Nephron progenitor cell (in vitro differentiated cells): ENCODE measurements at regions not wholly inside any gene's neighbourhood (a gene's known extent, or its start where the extent isn't known, plus 50 kb on each side); places are given as distances from the start of the nearest gene placed in this dataset.

Experiments used
- DNase-seq: peaks from one replicate; pipeline ENCODE4 v3.0.0; 2021
- H3K27ac Mint-ChIP-seq: 2 replicates; pipeline ENCODE4 v1.8.0; 2021; ENCODE audit warnings: mild to moderate bottlenecking, moderate library complexity, mixed read lengths
- H3K27me3 Mint-ChIP-seq: 2 replicates; pipeline ENCODE4 v1.8.0; 2021; ENCODE audit warnings: mild to moderate bottlenecking, low read depth, mixed read lengths; ENCODE audit not compliant: poor library complexity
- H3K36me3 Mint-ChIP-seq: 2 replicates; pipeline ENCODE4 v1.8.0; 2021; ENCODE audit warnings: low read depth, mixed read lengths
- H3K4me1 Mint-ChIP-seq: 2 replicates; pipeline ENCODE4 v1.8.0; 2021; ENCODE audit warnings: mixed read lengths
- H3K4me3 Mint-ChIP-seq: 2 replicates; pipeline ENCODE4 v1.8.0; 2021; ENCODE audit warnings: mild to moderate bottlenecking, moderate library complexity, mixed read lengths
- H3K9me3 Mint-ChIP-seq: 2 replicates; pipeline ENCODE4 v1.8.0; 2021; ENCODE audit warnings: mild to moderate bottlenecking, moderate library complexity, mixed read lengths
- CTCF ChIP-seq: fragments of 200-600 bp; sonication (generic); IDR thresholded peaks from 2 replicates; pipeline ENCODE4 v1.5.0; 2021; ENCODE audit warnings: antibody characterized with exemption

GRCh38 chr6:139542351-139542750 lies 167.9 kb upstream of the CITED2 start:
- no peak for TF ChIP-seq CTCF
- H3K36me3 Mint-ChIP-seq, result no peaks in the 10 kb centered on the region
- peaks cover 2% of the 10 kb centered on the region for H3K27me3 Mint-ChIP-seq
- H3K4me3 Mint-ChIP-seq, result no peak overlapping the region
- H3K27ac Mint-ChIP-seq, result peak overlapping the region; percentile 22
- no peaks in the 10 kb centered on the region for H3K9me3 Mint-ChIP-seq
- H3K4me1 Mint-ChIP-seq, result peaks cover 69% of the 10 kb centered on the region
- no peak for DNase-seq

- no peak for DNase-seq
- TF ChIP-seq CTCF, result no peak
- H3K27me3 Mint-ChIP-seq, result peaks cover 4% of the 10 kb centered on the region
- H3K27ac Mint-ChIP-seq, result peak overlapping the region; percentile 60
- no peak overlapping the region for H3K4me3 Mint-ChIP-seq
- H3K9me3 Mint-ChIP-seq, result no peaks in the 10 kb centered on the region
- peaks cover 54% of the 10 kb centered on the region for H3K4me1 Mint-ChIP-seq
- no peaks in the 10 kb centered on the region for H3K36me3 Mint-ChIP-seq
Measured at GRCh38 chr6:139540894-139541293, 166.4 kb upstream of the CITED2 start.

GRCh38 chr6:139540276-139540675 lies 165.8 kb upstream of the CITED2 start:
- Mint-ChIP-seq H3K4me3 (no peak overlapping the region), H3K36me3 (no peaks in the 10 kb centered on the region), H3K9me3 (no peaks in the 10 kb centered on the region), H3K4me1 (peaks cover 48% of the 10 kb centered on the region), H3K27me3 (peaks cover 4% of the 10 kb centered on the region), H3K27ac (no peak overlapping the region)
- no peak for TF ChIP-seq CTCF
- DNase-seq, result no peak

GRCh38 chr6:139539852-139540251 lies 165.4 kb upstream of the CITED2 start:
- H3K9me3 Mint-ChIP-seq, result no peaks in the 10 kb centered on the region
- H3K4me3 Mint-ChIP-seq, result no peak overlapping the region
- TF ChIP-seq CTCF, result no peak
- H3K27ac Mint-ChIP-seq, result no peak overlapping the region
- H3K4me1 Mint-ChIP-seq, result peaks cover 46% of the 10 kb centered on the region
- peaks cover 4% of the 10 kb centered on the region for H3K27me3 Mint-ChIP-seq
- DNase-seq, result no peak
- H3K36me3 Mint-ChIP-seq, result no peaks in the 10 kb centered on the region

- no peaks in the 10 kb centered on the region for H3K36me3 Mint-ChIP-seq
- H3K27ac Mint-ChIP-seq, result no peak overlapping the region
- TF ChIP-seq CTCF, result no peak
- no peaks in the 10 kb centered on the region for H3K9me3 Mint-ChIP-seq
- H3K4me3 Mint-ChIP-seq, result no peak overlapping the region
- H3K4me1 Mint-ChIP-seq, result peaks cover 53% of the 10 kb centered on the region
- peaks cover 4% of the 10 kb centered on the region for H3K27me3 Mint-ChIP-seq
- no peak for DNase-seq
Measured at GRCh38 chr6:139538366-139538765, 163.9 kb upstream of the CITED2 start.

GRCh38 chr6:139536751-139537617 lies 162.5 kb upstream of the CITED2 start:
- Mint-ChIP-seq H3K36me3 (no peaks in the 10 kb centered on the region), H3K27me3 (peaks cover 4% of the 10 kb centered on the region), H3K27ac (no peak overlapping the region), H3K4me3 (no peak overlapping the region), H3K4me1 (peaks cover 52% of the 10 kb centered on the region), H3K9me3 (no peaks in the 10 kb centered on the region)
- DNase-seq, result no peak
- TF ChIP-seq CTCF, result no peak
